K562 (cell line): ENCODE measurements at regions not wholly inside any gene's neighbourhood (a gene's known extent, or its start where the extent isn't known, plus 50 kb on each side); places are given as distances from the start of the nearest gene placed in this dataset.

Experiments
- CHD1 ChIP-seq: fragments of 200-600 bp; sonication (generic); IDR thresholded peaks from one replicate; pipeline ENCODE4 v1.6.1; 2012; ENCODE audit warnings: mild to moderate bottlenecking, moderate library complexity, low read length, inconsistent platforms
- DACH1 ChIP-seq: fragments of 450-650 bp; IDR thresholded peaks from 2 replicates; pipeline ENCODE4 v1.6.1; 2018; ENCODE audit not compliant: partially characterized antibody
- ELF2 ChIP-seq: fragments of 250-450 bp; sonication (Bioruptor Pico); IDR thresholded peaks from 2 replicates; pipeline ENCODE4 v1.5.0; 2021; ENCODE audit warnings: mild to moderate bottlenecking
- FOXJ2 ChIP-seq: fragments of 200-800 bp; sonication (Bioruptor generic); IDR thresholded peaks from 2 replicates; pipeline ENCODE4 v1.6.1; 2016; ENCODE audit warnings: missing genetic modification characterization, missing compliant biosample characterization
- HDGF ChIP-seq: fragments of 450-650 bp; IDR thresholded peaks from 2 replicates; pipeline ENCODE4 v1.6.1; 2016
- JUNB ChIP-seq: fragments of 450-650 bp; formaldehyde crosslinking; conservative IDR thresholded peaks from 2 replicates; pipeline ENCODE4 v1.4.0; 2020; ENCODE audit warnings: mild to moderate bottlenecking
- MCM5 ChIP-seq: fragments of 450-650 bp; IDR thresholded peaks from 2 replicates; pipeline ENCODE4 v1.6.1; 2016; ENCODE audit warnings: low read depth
- MTA3 ChIP-seq: fragments of 450-650 bp; formaldehyde crosslinking; IDR thresholded peaks from 2 replicates; pipeline ENCODE4 v1.6.1; 2017; ENCODE audit warnings: mild to moderate bottlenecking, borderline replicate concordance
- MXI1 ChIP-seq: IDR thresholded peaks from 2 replicates; pipeline ENCODE4 v1.6.1; 2011; ENCODE audit warnings: low read depth, mild to moderate bottlenecking, improper control_type of control experiment, low read length
- RAD51 ChIP-seq: fragments of 450-650 bp; IDR thresholded peaks from 2 replicates; pipeline ENCODE4 v1.7.1; 2016; ENCODE audit warnings: low read depth, mild to moderate bottlenecking, borderline replicate concordance
- SMAD3 ChIP-seq: fragments of 450-650 bp; formaldehyde crosslinking; conservative IDR thresholded peaks from 2 replicates; pipeline ENCODE4 v1.4.0; 2020; ENCODE audit warnings: mild to moderate bottlenecking
- TEAD1 ChIP-seq, 2 experiments: fragments of 450-650 bp in 1 of 2; sonication (generic) in 1 of 2; formaldehyde crosslinking; IDR thresholded peaks; 2 replicates each; pipeline versions ENCODE4 v1.4.0 to v1.8.0; 2020 to 2022; ENCODE audit warnings: mild to moderate bottlenecking in 2 of 2, missing genetic modification reagents in 1 of 2
- ZNF133 ChIP-seq: fragments of 250-450 bp; sonication (Bioruptor Pico); IDR thresholded peaks from 2 replicates; pipeline ENCODE4 v1.4.0; 2020; ENCODE audit warnings: mild to moderate bottlenecking
- TF ChIP-seq, protein P1 (sequence below), 2 experiments: fragments of 450-650 bp in 1 of 2; sonication (generic) in 1 of 2; formaldehyde crosslinking; conservative IDR thresholded peaks; 2 replicates each; pipeline versions ENCODE4 v1.4.0 to v1.8.1; 2020 to 2022; ENCODE audit warnings: mild to moderate bottlenecking in 1 of 2, missing genetic modification reagents in 1 of 2
- TF ChIP-seq, protein P2 (sequence below): fragments of 450-650 bp; IDR thresholded peaks from 2 replicates; pipeline ENCODE4 v1.6.1; 2014; ENCODE audit warnings: low read depth, mild to moderate bottlenecking, moderate library complexity, borderline replicate concordance
- TF ChIP-seq, protein P3 (sequence below): fragments of 450-650 bp; conservative IDR thresholded peaks from 2 replicates; pipeline ENCODE4 v1.6.1; 2016; ENCODE audit warnings: missing genetic modification characterization, low read depth, mild to moderate bottlenecking, missing compliant biosample characterization, moderate library complexity
- TF ChIP-seq, protein P4 (sequence below): fragments of 450-650 bp; IDR thresholded peaks from 2 replicates; pipeline ENCODE4 v1.6.1; 2017; ENCODE audit warnings: antibody characterized with exemption, mild to moderate bottlenecking
- TF ChIP-seq, protein P5 (sequence below): fragments of 450-650 bp; IDR thresholded peaks from 2 replicates; pipeline ENCODE4 v1.6.1; 2016
- TF ChIP-seq, protein P6 (sequence below): sonication (generic); formaldehyde crosslinking; IDR thresholded peaks from 2 replicates; pipeline ENCODE4 v1.8.0; 2022; ENCODE audit warnings: missing genetic modification reagents, mild to moderate bottlenecking, moderate library complexity, borderline replicate concordance

DNA sequence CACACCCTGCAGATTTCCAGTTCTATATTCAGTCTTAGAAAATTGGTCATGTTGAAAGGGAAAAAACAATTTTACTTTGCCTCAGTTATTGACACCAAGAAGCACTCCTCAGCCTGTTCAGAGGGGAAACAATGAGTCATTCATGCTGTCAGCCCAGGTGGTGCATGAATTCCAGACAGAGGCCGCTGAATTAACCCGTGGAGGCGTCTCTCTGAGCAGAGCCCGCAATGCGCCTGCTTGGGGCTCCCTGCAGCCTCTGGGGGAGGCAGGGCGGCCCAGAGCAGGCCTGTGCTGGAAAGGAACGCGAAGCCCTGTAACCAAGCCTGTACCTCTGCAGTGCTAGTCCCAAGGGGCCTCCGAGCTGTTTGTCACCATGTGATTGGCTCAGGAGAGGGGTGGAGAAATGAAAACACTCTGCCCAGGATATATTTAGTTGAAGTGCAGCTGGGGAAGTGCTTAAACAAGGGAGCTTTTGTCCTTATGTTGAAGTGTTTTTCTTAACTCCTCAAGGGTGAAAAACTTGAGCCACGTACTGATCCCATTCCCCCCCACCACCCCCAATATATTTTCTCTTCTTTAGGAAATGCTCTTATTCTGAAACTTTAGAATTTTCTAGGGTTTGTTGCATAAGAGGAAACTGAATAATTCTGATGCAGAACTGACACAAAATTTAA lies 68.3 kb upstream of the CHD2 start (continued):
- TF ChIP-seq, protein P1, sequence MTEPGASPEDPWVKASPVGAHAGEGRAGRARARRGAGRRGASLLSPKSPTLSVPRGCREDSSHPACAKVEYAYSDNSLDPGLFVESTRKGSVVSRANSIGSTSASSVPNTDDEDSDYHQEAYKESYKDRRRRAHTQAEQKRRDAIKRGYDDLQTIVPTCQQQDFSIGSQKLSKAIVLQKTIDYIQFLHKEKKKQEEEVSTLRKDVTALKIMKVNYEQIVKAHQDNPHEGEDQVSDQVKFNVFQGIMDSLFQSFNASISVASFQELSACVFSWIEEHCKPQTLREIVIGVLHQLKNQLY (CRISPR knock-in tag; conservative IDR thresholded peaks at IDR 0.05), result no peak
- TF ChIP-seq TEAD1 (CRISPR knock-in tag; IDR thresholded peaks at IDR 0.05) (peak; percentile 54 to 58; a peak in 2 of 4 replicates), MXI1 (no peak), SMAD3 (no peak), FOXJ2 (tag) (peak; percentile 88; the same call in 1 of the 2 replicates), DACH1 (no peak), ELF2 (CRISPR knock-in tag) (0 out of 2 replicates have a peak, but pooled peaks have one; percentile 41), ZNF133 (no peak), MTA3 (peak; percentile 79; the same call in 1 of the 2 replicates), MCM5 (no peak), RAD51 (peak; percentile 32; the same call in 1 of the 2 replicates), HDGF (no peak), JUNB (CRISPR knock-in tag) (0 out of 2 replicates have a peak, but pooled peaks have one; percentile 57), CHD1 (no peak)
- TF ChIP-seq, protein P2, sequence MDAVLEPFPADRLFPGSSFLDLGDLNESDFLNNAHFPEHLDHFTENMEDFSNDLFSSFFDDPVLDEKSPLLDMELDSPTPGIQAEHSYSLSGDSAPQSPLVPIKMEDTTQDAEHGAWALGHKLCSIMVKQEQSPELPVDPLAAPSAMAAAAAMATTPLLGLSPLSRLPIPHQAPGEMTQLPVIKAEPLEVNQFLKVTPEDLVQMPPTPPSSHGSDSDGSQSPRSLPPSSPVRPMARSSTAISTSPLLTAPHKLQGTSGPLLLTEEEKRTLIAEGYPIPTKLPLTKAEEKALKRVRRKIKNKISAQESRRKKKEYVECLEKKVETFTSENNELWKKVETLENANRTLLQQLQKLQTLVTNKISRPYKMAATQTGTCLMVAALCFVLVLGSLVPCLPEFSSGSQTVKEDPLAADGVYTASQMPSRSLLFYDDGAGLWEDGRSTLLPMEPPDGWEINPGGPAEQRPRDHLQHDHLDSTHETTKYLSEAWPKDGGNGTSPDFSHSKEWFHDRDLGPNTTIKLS, result peak; percentile 38; the same call in 1 of the 2 replicates
- TF ChIP-seq, protein P3, sequence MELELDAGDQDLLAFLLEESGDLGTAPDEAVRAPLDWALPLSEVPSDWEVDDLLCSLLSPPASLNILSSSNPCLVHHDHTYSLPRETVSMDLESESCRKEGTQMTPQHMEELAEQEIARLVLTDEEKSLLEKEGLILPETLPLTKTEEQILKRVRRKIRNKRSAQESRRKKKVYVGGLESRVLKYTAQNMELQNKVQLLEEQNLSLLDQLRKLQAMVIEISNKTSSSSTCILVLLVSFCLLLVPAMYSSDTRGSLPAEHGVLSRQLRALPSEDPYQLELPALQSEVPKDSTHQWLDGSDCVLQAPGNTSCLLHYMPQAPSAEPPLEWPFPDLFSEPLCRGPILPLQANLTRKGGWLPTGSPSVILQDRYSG (tag), result 0 out of 2 replicates have a peak, but pooled peaks have one; percentile 18
- TF ChIP-seq, protein P4, sequence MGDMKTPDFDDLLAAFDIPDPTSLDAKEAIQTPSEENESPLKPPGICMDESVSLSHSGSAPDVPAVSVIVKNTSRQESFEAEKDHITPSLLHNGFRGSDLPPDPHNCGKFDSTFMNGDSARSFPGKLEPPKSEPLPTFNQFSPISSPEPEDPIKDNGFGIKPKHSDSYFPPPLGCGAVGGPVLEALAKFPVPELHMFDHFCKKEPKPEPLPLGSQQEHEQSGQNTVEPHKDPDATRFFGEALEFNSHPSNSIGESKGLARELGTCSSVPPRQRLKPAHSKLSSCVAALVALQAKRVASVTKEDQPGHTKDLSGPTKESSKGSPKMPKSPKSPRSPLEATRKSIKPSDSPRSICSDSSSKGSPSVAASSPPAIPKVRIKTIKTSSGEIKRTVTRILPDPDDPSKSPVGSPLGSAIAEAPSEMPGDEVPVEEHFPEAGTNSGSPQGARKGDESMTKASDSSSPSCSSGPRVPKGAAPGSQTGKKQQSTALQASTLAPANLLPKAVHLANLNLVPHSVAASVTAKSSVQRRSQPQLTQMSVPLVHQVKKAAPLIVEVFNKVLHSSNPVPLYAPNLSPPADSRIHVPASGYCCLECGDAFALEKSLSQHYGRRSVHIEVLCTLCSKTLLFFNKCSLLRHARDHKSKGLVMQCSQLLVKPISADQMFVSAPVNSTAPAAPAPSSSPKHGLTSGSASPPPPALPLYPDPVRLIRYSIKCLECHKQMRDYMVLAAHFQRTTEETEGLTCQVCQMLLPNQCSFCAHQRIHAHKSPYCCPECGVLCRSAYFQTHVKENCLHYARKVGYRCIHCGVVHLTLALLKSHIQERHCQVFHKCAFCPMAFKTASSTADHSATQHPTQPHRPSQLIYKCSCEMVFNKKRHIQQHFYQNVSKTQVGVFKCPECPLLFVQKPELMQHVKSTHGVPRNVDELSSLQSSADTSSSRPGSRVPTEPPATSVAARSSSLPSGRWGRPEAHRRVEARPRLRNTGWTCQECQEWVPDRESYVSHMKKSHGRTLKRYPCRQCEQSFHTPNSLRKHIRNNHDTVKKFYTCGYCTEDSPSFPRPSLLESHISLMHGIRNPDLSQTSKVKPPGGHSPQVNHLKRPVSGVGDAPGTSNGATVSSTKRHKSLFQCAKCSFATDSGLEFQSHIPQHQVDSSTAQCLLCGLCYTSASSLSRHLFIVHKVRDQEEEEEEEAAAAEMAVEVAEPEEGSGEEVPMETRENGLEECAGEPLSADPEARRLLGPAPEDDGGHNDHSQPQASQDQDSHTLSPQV, result peak; percentile 91
- TF ChIP-seq, protein P5, sequence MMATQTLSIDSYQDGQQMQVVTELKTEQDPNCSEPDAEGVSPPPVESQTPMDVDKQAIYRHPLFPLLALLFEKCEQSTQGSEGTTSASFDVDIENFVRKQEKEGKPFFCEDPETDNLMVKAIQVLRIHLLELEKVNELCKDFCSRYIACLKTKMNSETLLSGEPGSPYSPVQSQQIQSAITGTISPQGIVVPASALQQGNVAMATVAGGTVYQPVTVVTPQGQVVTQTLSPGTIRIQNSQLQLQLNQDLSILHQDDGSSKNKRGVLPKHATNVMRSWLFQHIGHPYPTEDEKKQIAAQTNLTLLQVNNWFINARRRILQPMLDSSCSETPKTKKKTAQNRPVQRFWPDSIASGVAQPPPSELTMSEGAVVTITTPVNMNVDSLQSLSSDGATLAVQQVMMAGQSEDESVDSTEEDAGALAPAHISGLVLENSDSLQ, result peak; percentile 79
- TF ChIP-seq, protein P6, sequence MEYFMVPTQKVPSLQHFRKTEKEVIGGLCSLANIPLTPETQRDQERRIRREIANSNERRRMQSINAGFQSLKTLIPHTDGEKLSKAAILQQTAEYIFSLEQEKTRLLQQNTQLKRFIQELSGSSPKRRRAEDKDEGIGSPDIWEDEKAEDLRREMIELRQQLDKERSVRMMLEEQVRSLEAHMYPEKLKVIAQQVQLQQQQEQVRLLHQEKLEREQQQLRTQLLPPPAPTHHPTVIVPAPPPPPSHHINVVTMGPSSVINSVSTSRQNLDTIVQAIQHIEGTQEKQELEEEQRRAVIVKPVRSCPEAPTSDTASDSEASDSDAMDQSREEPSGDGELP, result peak; percentile 94
